Thyroid gland (tissue), 4 donors: ENCODE measurements at regions not wholly inside any gene's neighbourhood (a gene's known extent, or its start where the extent isn't known, plus 50 kb on each side); places are given as distances from the start of the nearest gene placed in this dataset.

Experiments used
- CTCF ChIP-seq, 6 experiments: fragments of 200-600 bp in 3 of 6; fragments of 450-650 bp in 3 of 6; sonication (generic) in 3 of 6; IDR thresholded peaks; one replicate each; pipeline ENCODE4 v1.5.1; 2016 to 2019; ENCODE audit warnings: antibody characterized with exemption in 6 of 6, mild to moderate bottlenecking in 2 of 6, inconsistent platforms in 1 of 6, moderate library complexity in 1 of 6
- POLR2A ChIP-seq, 2 donors: fragments of 450-650 bp; IDR thresholded peaks; one replicate each; pipeline ENCODE4 v1.6.1; 2017; ENCODE audit warnings: antibody characterized with exemption in 2 of 2, mild to moderate bottlenecking in 2 of 2, moderate library complexity in 1 of 2

GRCh38 chr9:4402501-4402900, 87.8 kb upstream of the SLC1A1 start:
- TF ChIP-seq CTCF (IDR thresholded peaks at IDR 0.05) (no peak), POLR2A (IDR thresholded peaks at IDR 0.05) (no peak)
